Suppressor macrophage (primary cell): ENCODE measurements at regions not wholly inside any gene's neighbourhood (a gene's known extent, or its start where the extent isn't known, plus 50 kb on each side); places are given as distances from the start of the nearest gene placed in this dataset.

Experiments used
- DNase-seq, 4 experiments: peaks; one replicate each; pipeline ENCODE4 v3.0.0-alpha.2; 2020 to 2022

DNA sequence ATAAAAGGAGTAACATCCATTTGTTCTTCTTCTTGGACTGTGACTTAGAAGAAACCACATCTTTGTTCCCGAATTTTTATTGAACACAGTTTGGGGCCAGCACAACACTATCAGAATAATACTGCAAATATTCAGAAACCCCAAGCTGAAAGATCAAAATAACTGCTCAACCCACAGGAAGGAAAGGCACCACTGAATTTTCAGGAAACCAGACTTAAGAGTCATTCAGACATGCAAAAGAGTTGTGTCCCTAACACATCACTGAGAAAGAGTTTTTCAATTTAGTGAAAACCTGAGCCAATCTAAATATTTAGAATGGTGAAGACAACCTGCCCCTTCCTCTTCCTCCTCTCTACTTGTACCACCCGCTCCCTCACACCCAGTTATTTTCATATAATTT, 295.0 kb upstream of the RORA start:
- no peak for DNase-seq

DNA sequence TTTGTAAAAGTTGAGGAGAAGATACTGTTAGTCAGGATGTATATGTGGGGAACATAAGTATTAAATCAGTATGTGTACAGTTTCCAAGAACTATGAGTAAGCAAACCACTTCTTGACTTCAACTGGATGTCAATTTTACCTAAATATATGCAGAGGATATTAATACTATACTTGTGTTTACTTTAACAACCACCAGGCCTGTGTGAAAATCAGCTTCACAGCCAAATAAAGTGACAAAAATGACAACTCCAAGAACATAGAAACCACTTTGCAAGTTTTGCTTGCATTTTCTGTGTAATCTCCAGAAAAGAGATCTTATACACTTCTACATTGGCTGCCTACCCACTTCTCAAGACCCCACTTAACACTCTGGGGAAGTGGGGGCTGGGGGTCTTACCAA, 293.3 kb upstream of the RORA start:
- DNase-seq = no peak

DNA sequence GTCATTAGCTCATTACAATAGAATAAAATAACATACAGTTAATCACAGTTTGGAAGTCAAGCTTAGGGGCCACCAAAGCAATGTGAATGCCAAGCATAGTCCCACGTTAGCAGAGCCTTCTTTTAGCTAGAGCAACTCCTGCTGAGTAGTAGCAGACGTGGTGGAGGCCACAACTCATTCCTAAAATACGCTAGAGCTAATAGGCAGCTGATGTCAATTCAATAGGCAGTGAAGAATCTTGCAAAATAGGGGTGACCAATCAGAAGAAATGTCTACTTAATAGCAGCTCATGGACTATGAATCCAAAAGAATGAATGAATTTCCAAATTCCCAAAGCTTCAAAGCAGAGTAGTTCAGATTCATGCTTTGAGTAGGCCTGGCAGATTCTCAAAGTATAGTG, 292.9 kb upstream of the RORA start:
- no peak for DNase-seq

DNA sequence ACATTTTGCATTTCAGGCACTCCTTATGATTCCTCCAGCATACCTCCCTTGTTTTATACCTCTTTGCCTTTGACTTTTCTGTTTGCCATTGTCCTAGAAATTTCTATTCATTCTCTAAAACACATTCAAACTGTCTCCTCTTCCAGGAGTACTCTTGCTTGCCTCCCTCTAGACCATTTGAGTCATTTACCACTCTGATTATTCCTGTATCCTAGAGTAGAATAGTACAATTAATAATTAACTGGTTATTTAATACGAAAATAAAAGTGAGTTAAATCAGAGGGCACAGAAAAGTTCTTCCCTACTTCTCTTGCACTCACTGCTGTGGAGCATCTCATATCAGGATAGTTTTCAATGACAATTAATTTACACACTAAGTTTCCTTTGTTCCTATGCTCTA, 290.2 kb upstream of the RORA start:
- no peak for DNase-seq

DNA sequence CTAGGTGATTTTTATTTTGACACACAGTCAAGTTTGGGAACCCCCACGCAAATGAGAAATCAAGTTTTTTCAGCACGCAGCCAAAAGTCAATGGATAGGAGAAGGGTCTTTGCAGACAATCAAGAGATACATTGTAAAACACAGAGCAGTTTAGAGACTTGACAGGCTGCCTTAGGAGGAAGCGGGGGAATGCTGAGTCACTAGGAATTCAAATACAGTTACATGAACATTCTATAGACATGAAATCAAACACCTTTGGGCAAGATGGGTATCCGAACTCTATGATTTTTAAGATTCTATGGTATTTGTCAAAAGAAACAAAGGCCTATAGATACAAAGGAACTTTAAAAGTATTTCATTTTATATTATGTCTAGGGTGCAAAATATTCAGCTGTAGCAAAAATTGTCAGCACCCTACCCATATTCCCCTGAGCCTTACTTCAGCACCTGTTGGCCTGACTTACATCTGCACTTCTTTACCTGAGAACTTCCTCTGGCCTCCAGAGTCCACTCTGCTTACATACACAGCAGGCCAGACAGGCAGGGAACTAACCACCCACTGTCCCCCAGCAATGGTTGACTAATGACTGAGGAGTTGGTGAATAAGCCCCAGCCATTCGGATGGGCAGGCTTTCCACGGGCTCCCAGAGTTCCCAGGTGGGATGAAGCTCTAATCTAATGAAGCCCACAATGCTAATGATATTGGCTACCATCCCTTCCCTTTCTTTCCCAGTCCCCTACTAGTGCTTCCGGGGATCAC, 289.3 kb upstream of the RORA start:
- no peak for DNase-seq

DNA sequence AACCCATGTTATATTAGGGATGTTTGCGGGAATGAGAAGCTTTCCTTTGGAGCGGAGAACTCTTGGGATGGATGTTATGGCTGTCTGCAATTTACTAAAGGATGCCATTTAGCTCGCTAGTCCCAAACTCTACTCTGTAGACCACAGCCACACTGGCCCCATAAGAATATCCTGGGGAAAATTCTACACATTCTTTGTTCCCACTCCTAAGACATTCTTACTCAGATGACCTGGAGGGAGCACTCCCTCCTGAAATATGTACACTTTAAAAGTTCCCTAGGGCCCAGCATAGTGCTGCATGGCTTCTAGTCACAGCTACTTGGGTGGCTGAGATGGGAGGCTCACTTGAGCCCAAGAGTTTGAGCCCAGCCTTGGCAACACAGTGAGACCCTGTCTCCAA, 288.7 kb upstream of the RORA start:
- DNase-seq = no peak

DNA sequence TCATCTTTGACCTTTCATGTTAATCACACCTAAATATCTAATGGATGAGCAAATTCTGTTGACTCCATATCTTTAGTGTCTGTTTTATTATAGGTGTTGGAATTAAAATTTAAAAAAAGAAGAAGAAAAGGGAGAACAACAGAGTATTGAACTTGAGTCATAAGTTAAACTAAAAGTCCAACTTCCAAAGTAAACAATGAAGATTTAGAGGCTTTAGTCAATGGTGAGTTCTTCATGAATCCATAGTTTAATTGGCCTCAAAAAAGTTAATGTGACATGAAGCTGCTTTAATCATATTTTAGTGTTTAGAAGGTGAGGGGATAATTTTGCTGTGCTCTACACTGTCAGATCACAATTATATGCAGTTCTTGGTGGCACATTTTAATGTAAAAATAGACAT, 288.2 kb upstream of the RORA start:
- no peak for DNase-seq

DNA sequence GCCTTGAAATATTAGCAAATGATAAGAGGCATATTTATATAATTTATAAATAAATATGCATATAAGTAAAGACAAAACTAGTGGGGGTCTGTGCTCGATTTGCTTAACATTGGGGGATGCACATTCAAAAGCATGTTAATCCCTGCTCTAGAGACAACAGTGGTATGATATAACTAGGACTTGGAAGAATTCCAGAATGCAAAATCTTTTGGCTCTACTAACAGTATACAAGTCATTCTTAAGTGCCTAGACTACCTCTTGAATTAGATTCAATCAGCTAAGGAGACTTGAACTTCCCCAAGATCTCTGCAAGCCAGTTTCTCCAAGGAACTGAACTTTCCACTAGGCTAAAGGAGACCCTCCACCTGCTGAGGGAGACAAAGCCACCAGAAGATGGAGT, 282.7 kb upstream of the RORA start:
- DNase-seq = no peak

DNA sequence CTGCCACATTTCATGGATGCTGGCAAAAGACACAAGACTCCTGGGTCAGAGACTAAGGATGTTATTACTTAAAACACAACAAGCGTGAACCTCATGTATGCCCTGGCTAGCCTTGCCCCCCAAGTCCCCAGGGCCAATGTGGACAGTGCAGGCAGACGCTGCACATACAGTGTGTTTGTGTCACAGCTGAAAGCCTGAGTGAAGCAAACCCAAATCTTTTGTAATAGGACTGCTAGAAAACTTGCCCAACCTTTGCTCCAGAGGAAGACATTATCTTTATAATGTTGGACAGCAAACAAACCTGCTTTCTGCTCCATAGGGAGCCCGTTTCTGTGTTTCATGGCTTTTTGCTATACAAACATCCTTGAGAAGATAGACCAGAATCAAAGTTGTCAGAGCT, 282.0 kb upstream of the RORA start:
- DNase-seq = no peak

DNA sequence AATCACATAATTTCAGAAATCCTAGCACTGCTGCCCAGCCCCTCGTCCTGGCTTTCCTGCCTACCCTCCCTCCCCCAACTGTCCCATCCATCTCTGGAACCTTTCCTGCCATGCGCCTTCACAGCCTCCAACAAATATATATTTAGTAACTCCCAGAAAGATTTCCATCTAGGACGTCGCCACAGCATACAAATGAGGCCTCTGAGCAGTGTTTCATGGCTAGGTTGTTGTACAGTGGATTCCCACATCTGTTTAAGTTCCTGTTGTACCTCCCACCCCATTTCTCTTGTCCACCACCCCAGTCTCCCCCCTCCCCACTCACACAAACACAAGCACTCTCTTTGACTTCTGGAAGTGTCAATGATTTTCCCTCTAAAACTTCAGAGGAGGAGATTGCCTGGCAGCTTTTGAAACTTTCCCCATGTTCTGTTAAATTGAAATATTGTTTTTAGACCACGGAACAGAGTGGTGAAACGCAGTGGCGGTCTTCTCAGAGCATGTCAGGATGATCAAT, 280.3 kb upstream of the RORA start:
- no peak for DNase-seq

DNA sequence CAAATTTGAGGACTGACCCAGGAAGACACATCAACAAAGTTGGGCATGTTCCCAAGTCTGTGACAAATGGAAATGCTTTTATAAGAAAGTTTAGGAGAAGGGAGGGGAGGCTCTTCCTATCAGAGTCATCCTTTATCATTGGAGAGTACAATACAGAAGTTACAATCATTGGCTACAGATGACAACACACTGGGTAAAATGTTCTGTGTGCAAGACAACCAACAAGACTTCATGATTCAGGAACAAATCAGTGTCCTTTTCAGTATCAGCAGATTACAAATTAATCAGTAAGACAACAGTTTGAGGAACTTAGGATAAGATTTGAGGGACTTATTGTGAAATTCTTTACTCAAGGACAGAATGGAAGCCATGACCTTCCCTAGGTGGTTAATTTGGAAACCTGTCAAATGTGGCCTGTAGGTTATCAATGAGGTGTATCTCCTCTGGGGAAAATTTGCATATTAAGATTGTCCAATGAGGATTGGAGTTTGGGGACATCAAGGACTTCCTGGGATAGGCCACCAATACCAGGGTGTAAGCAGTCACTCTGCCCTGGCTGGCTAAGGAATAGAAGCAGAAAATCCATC, 274.4 kb upstream of the RORA start:
- no peak for DNase-seq

DNA sequence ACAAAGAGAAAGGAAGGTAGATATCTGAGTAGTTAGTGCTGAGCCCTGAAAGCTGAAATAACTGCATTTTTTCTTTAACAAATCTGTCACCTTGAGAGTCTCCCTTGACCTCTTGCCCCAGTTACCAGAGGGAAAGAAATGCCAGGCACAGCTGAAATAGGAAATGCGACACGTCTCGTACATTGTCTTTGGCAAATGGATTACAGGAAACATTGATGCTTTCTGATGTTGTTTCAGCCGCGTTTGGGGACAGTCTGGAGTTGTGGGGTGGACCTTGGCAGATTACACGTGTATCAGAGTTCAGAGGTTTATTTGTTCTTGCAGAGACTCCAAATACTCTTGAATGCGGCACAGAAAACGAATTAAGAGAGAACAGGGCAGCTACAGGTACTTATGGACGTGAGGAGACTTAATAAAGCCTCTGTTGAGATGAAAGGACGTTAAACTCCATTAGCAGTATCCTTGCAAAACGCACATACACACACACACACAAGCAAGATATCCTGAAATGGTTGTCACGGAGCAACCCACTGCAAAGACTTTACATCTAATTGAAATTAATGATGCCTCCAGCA, 272.8 kb upstream of the RORA start:
- DNase-seq = no peak

DNA sequence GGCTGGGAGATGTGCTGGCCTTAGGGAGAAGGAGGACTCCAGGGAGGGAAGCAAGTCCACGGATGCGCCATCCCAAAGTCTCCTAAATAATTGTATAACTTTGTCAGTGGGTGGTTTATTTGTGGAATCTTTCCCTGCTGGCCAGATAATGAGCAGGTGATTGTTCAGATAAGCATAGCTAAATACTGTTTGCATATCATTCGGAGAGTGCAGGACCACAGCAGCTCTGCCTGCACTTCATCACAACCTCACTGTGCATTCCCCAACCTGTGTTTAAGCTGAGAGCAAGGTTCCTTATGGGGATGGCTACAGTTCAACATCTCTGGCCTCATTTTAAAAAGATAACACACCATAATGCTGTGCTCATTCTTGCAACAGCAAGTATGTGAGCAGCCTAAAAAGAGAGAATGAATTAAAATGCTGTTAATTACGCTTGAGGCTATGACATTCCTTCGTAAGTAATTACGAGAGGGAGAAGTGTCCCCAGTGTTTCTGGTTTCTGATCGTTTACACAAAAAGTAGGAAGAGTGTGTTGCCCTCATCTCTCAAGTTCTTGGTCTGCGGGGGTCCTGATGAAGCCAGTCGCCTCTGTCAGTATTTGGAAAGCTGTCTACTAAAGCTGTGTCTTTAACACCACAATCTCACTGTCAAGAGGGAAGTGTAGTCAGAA, 272.0 kb upstream of the RORA start:
- no peak for DNase-seq

DNA sequence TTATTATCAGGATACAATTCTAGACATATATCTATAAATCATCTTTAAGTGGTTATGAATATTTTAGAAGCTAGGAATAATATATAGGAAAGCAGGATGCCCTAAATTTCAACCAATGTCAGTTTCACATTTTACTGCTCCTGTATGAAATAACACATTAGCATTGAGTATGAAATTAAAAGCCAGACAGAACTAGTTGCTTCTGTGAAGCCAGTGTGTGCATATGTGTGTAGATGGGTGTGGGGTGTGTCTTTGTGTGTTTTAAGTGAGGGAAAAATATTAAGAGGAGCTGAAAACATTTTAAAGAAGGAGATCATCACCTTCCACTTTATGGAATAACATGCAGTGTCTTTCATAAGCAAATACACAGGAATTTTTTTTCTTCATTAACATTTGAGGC, 271.4 kb upstream of the RORA start:
- DNase-seq = no peak

DNA sequence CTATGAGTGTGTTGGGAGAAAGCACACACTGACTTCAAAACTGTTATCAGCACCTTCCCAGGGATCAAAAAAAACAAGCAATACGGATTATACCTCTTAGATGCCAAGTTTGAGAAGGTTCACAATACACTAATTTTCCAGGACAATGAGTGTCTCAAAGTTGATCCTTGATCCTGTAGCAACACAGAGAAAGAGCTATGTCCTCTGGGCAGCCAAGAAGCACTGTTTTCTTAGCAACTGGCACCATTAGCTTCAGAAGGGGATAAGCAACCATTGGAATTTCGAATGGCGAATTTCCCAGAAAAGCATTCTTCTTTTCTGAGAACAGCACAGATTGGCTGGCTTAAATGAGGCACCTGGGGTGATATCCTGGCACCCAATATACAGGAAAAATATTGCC, 270.3 kb upstream of the RORA start:
- DNase-seq = no peak

DNA sequence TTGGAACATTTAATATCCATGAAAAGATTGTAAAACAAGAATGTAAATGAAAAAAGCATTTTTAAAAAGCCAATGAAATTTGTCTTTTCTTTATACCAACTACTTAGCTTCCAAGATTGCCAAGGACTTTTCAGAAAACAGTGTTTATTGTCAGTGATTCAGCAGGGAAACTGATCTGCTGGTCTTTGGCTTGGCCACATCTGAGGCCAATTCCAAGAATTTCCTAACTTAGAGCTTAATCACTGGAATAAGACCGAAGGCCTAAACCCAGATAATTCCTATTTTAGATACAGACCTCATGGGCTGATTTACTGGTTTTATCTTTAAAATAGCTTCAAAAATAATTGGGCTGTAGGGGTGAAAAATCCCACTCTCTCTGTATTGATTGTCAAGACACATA, 260.5 kb upstream of the RORA start:
- no peak for DNase-seq

DNA sequence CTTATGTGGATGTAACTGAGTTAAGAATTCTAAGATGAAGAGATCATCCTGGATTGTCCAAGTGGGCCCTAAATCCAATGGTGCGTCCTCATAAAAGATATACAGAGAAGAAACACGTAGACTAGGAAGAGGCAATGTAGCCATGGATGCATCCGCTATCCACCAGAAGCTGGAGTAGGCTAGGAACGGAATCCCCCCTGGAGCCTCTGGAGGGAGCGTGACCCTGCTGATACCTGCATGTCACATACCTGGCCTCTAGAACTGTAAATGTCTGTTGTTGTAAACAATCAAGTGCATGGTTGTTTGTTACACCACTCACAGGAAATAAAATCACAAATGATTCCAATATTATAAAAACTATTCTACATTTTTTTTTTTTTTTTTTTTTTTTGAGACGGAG, 254.5 kb upstream of the RORA start:
- no peak for DNase-seq

DNA sequence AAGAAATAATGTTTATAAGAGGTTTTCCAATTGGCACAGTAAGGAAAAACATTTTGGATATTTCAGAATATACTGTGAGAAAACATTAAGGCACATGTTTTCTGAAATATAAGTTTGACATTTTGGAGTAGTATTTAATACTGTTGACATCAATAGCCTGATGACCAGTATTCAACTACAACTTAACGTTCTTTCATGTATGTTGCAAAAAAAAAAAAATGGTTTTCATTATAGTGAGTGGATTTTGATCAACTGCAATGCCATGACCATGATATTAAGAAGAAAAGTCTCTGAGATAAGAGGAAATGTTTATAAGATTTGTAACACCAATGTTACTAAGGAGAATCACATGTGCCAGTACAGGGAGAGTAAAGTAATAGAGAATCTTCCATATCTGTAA, 252.8 kb upstream of the RORA start:
- no peak for DNase-seq

DNA sequence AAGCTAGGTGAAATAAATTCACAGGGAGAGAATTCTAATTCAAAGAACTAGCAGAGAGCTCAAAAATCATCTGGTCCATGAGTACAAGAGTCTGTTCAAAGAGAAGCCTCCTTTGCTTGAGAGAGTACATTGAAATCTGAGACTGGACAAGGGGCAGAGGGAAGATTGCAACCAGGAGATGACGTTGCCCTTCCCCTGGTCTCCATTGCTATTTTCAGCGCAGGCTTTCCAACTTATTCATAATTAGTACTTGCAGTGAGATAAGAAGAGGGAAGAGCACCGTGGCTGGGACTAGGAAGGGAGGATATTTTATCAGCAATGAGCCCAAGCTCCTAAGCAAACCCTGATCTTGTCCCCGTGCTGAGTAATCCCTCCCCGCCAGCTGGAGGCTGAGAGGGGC, 251.8 kb upstream of the RORA start:
- DNase-seq = no peak

DNA sequence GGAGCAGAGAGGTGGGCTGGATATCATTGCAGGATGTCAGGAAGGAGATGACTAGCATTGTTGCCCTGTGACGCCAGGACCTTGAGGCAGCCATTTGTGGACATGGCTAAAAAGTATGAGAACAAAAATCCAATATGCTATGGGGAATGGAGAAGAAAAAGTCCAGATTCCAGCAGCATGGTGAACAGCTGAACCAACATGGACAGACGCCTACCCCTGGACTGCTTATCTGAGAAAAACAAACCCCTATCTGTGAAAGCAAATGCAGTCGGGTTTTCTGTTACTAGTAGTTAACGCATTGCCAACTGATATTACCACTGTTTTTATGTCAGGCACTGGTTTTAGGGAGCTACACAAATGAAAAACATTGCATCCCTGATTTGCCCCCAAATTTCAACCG, 251.2 kb upstream of the RORA start:
- no peak for DNase-seq

DNA sequence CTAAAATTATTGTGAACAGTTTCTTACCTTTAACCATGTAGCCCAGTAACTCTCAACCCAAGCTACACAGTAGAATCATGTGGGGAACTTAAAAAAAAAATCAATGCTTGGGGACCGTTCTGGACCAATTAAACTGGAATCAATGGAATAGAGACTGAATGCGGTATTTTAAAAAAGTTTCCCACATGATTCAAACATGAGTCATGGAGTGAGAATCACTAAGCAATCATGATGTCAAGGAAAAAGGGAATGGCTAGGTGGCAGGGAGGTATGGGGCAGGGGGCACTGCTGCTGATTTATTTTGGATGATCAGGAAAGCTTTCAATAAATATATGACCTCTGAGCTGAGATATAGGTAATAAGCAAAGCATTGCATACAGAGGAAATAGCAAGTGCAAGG, 250.5 kb upstream of the RORA start:
- no peak for DNase-seq

DNA sequence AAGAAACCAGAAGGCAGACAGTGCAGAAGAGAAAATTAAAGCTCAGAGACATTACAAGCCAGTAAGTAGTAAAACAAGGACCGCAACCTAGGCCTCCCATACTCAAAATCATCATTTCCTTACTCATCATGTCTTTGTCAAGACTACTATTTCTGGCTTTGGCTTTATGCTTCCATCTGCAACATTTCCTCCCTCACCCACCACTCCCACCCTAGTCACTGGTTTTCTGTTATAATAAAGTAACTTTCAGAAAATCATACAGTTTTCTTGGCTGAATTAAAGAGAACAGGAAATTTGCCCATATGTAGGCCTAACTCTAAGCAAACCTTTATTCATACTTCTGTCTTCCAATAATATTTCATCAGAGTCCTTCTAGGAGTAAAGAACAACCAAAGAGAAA, 247.6 kb upstream of the RORA start:
- DNase-seq = no peak

DNA sequence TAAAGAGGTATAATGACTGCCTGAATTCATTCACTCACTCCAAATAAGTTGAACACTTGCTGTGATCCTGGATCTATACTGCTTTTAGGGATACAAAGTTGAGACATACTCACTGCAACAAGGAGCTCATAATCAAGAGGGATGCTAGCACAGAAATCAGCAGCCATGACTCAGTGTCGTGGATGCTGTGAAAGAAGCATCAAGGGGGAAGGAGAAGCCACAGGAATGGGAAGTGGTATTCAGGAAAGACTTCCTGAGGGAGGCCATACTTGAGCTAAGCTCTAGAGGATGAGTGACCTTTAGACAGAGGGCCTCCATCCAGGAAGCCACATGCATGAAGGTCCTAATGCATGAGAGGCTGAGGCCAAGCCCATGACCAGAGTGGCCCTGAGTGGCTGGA, 245.7 kb upstream of the RORA start:
- no peak for DNase-seq

DNA sequence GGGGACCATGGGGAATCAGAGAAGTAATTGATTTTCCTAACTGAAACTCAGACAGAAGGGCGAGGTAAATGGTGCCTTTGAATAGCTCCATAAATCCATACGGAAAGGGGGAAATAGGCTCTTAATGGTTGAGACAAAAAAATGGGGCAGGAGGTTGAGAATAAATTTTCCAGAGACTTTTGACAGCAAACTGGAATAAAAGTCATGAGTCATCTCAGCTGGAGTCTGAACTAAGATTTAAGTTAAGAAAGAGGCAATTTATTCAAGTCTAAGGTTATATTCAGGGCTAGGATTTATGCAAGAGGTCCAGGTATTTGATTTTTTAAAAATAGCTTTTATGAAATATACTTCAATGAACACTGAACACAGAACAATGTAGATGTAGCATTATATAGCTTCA, 238.7 kb upstream of the RORA start:
- no peak for DNase-seq
